ENCODE measurements at regions not wholly inside any gene's neighbourhood (a gene's known extent, or its start where the extent isn't known, plus 50 kb on each side); places are given as distances from the start of the nearest gene placed in this dataset.

GRCh38 chr5:68026092-68026885, 189.3 kb upstream of the PIK3R1 start:
- TF ChIP-seq CTCF (IDR thresholded peaks at IDR 0.05) (no peak), EZH2 (IDR thresholded peaks at IDR 0.05; ENCODE audit: borderline replicate concordance, insufficient read depth, low read depth, low read length, poor library complexity, severe bottlenecking) (no peak)

Data from B cell (primary cell).